Right atrium auricular region (tissue), 2 donors: ENCODE measurements at regions not wholly inside any gene's neighbourhood (a gene's known extent, or its start where the extent isn't known, plus 50 kb on each side); places are given as distances from the start of the nearest gene placed in this dataset.

ENCODE experiments used
- DNase-seq: peaks from one replicate; pipeline ENCODE4 v3.0.0-alpha.2; 2019; ENCODE audit warnings: low spot score
- H3K27ac ChIP-seq, 2 donors: fragments of 200-600 bp; sonication (generic); 1 replicate in 1 of 2; 2 replicates in 1 of 2; pipeline ENCODE4 v1.5.1; 2016 to 2019
- H3K27me3 ChIP-seq, 2 donors: fragments of 200-600 bp; sonication (generic); one replicate each; pipeline versions ENCODE4 v1.5.1 to v1.6.0; 2017 to 2019
- H3K36me3 ChIP-seq: fragments of 200-600 bp; sonication (generic); one replicate; pipeline ENCODE4 v1.5.1; 2016
- H3K4me1 ChIP-seq, 2 donors: fragments of 200-600 bp; sonication (generic); one replicate each; pipeline versions ENCODE4 v1.5.1 to v1.6.0; 2017 to 2019
- H3K4me3 ChIP-seq, 2 donors: fragments of 200-600 bp; sonication (generic); 1 replicate in 1 of 2; 2 replicates in 1 of 2; pipeline ENCODE4 v1.5.1; 2017 to 2019; ENCODE audit warnings: mild to moderate bottlenecking in 1 of 2, moderate library complexity in 1 of 2
- H3K9me3 ChIP-seq, 2 donors: fragments of 200-600 bp; sonication (generic); one replicate each; pipeline ENCODE4 v1.5.1; 2019
- CTCF ChIP-seq, 2 donors: fragments of 200-600 bp; sonication (generic); IDR thresholded peaks; one replicate each; pipeline ENCODE4 v1.5.1; 2019; ENCODE audit warnings: antibody characterized with exemption in 2 of 2

DNA sequence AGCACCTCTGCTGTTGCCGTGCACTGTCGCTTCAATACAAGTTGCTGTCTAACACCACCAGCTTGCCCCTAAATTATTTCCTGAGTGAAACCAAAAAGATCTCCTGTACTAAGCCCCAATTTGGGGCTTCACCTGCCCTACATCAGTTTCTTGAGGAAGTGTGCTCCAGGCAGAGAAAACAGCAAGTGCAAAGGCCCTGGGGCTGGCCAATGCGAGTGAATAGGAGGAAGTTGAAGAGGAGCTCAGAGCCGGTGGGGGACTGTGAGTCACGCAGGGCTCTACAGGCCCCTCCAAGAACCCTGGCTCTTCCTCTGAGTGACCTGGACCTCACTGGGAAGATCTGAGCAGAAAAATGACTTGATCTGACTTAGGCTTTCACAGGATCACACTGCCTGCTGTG lies 117.2 kb downstream of the IPO8 start:
- no peaks in the 10 kb centered on the region for H3K9me3 ChIP-seq

DNA sequence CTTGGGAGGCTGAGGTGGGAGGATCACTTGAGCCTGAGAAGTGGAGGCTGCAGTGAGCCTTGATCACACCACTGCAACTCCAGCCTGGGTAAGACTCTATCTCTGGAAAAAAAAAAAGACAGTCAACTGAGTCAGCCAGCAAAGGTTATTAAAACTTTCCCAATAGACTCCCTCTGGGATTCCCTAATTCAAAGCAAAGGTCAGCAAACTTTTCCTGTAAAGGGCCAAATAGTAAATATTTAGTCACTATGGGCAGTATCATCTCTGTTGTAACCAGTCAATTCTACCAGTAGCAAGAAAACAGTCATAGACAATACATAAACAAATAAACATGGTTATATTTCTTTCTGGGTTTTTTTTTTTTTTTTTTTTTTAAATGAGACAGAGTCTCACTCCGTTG lies 122.5 kb downstream of the IPO8 start:
- no peaks in the 10 kb centered on the region for H3K9me3 ChIP-seq
- no peak overlapping the region for H3K27ac ChIP-seq

More for the DNA sequence above, 117.2 kb downstream of the IPO8 start:
- DNase-seq, result no peak
- Histone ChIP-seq H3K27ac (no peak overlapping the region), H3K4me3 (no peak overlapping the region), H3K4me1 (no peaks in the 10 kb centered on the region), H3K27me3 (no peaks in the 10 kb centered on the region), H3K36me3 (no peaks in the 10 kb centered on the region)
- TF ChIP-seq CTCF (IDR thresholded peaks at IDR 0.05), result no peak

GRCh38 chr12:30570211-30570890 lies 125.3 kb downstream of the IPO8 start:
- no peaks in the 10 kb centered on the region for H3K36me3 ChIP-seq
- H3K27me3 ChIP-seq, result no peaks in the 10 kb centered on the region
- H3K27ac ChIP-seq, result no peak overlapping the region
- no peaks in the 10 kb centered on the region for H3K4me1 ChIP-seq
- H3K9me3 ChIP-seq, result no peaks in the 10 kb centered on the region
- no peak for TF ChIP-seq CTCF (IDR thresholded peaks at IDR 0.05)
- no peak overlapping the region for H3K4me3 ChIP-seq
- no peak for DNase-seq

More for the DNA sequence above, 122.5 kb downstream of the IPO8 start:
- Histone ChIP-seq H3K4me1 (no peaks in the 10 kb centered on the region), H3K36me3 (no peaks in the 10 kb centered on the region), H3K27me3 (no peaks in the 10 kb centered on the region), H3K4me3 (no peak overlapping the region)
- TF ChIP-seq CTCF (IDR thresholded peaks at IDR 0.05), result no peak
- no peak for DNase-seq

DNA sequence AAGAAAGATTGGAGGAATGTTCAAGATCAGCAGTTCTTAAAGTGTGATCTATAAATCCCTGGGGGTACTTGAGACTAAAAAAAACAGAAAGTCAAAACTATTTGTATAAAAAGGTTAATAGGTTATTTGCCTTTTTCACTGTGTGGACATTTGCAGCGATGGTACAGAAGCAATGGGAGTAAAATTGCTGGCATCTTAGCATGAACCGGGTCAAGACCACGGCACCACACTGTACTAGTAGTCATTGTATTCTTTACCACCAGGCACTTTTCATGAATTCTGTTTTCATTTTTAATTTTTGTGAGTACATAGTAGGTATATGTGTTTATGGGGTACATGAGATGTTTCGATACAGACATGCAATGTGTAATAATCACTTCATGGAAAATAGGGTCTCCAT lies 126.2 kb downstream of the IPO8 start:
- Histone ChIP-seq H3K36me3 (no peaks in the 10 kb centered on the region), H3K9me3 (no peaks in the 10 kb centered on the region), H3K4me3 (no peak overlapping the region), H3K27me3 (no peaks in the 10 kb centered on the region), H3K27ac (no peak overlapping the region), H3K4me1 (no peaks in the 10 kb centered on the region)
- no peak for TF ChIP-seq CTCF (IDR thresholded peaks at IDR 0.05)
- no peak for DNase-seq

GRCh38 chr12:30568453-30568852 lies 127.2 kb downstream of the IPO8 start:
- TF ChIP-seq CTCF (IDR thresholded peaks at IDR 0.05), result no peak
- DNase-seq, result no peak
- no peaks in the 10 kb centered on the region for H3K27me3 ChIP-seq
- no peaks in the 10 kb centered on the region for H3K9me3 ChIP-seq
- H3K36me3 ChIP-seq, result no peaks in the 10 kb centered on the region
- H3K27ac ChIP-seq, result no peak overlapping the region
- H3K4me1 ChIP-seq, result no peaks in the 10 kb centered on the region
- no peak overlapping the region for H3K4me3 ChIP-seq

- H3K4me1 ChIP-seq, result no peaks in the 10 kb centered on the region
- no peak overlapping the region for H3K27ac ChIP-seq
- H3K4me3 ChIP-seq, result no peak overlapping the region
- no peak for DNase-seq
- no peaks in the 10 kb centered on the region for H3K27me3 ChIP-seq
- no peaks in the 10 kb centered on the region for H3K9me3 ChIP-seq
- no peak for TF ChIP-seq CTCF (IDR thresholded peaks at IDR 0.05)
- H3K36me3 ChIP-seq, result no peaks in the 10 kb centered on the region
These were observed 128.6 kb downstream of the IPO8 start for GRCh38 chr12:30567082-30567481.
